COLO668 (cell line): ENCODE measurements at regions not wholly inside any gene's neighbourhood (a gene's known extent, or its start where the extent isn't known, plus 50 kb on each side); places are given as distances from the start of the nearest gene placed in this dataset.
"Not testable (repeated sequence)": the region's sequence is repeated elsewhere in the genome, so short reads cannot be mapped to it uniquely, and the experiment has no call there.

Experiments used
- DNase-seq: peaks from one replicate; lab custom pipeline; 2025; ENCODE audit not compliant: unreplicated experiment; lab: John Stamatoyannopoulos, UW

GRCh38 chr2:237195396-237196120 is 109.9 kb downstream of the COPS8 start:
- peak; percentile 23 for DNase-seq

- DNase-seq = no peak
Observed at GRCh38 chr2:237196409-237196808, 110.7 kb downstream of the COPS8 start.

- peak; percentile 72 for DNase-seq
Observed at GRCh38 chr2:237196866-237197618, 111.4 kb downstream of the COPS8 start.

- DNase-seq = no peak
Observed at GRCh38 chr2:237198164-237198855, 112.6 kb downstream of the COPS8 start.

- DNase-seq = no peak
Observed at GRCh38 chr2:237199082-237199481, 113.4 kb downstream of the COPS8 start.

- no peak for DNase-seq
Observed at GRCh38 chr2:237199577-237199976, 113.9 kb downstream of the COPS8 start.

GRCh38 chr2:237200462-237200861 is 114.8 kb downstream of the COPS8 start:
- DNase-seq = no peak

- no peak for DNase-seq
Observed at GRCh38 chr2:237201461-237202287, 116.0 kb downstream of the COPS8 start.

- DNase-seq = no peak
Observed at GRCh38 chr2:237202288-237203030, 116.8 kb downstream of the COPS8 start.

GRCh38 chr2:237205043-237205541 is 119.4 kb downstream of the COPS8 start:
- no peak for DNase-seq

GRCh38 chr2:237205561-237205971 is 119.9 kb downstream of the COPS8 start:
- no peak for DNase-seq

GRCh38 chr2:237207646-237208045 is 122.0 kb downstream of the COPS8 start:
- DNase-seq = no peak

GRCh38 chr2:237208373-237209260 is 122.9 kb downstream of the COPS8 start:
- DNase-seq = no peak

GRCh38 chr2:237209885-237210284 is 124.2 kb downstream of the COPS8 start:
- DNase-seq = no peak

GRCh38 chr2:237210297-237210696 is 124.6 kb downstream of the COPS8 start:
- no peak for DNase-seq

- no peak for DNase-seq
Observed at GRCh38 chr2:237210763-237211162, 125.1 kb downstream of the COPS8 start.

GRCh38 chr2:237212356-237213279 is 126.9 kb downstream of the COPS8 start:
- not testable (repeated sequence) for DNase-seq
